ENCODE measurements at regions not wholly inside any gene's neighbourhood (a gene's known extent, or its start where the extent isn't known, plus 50 kb on each side); places are given as distances from the start of the nearest gene placed in this dataset.

GRCh38 chr2:16082276-16082675, 141.9 kb downstream of the MYCN start:
- no peak for TF ChIP-seq ZNF488 (tag by site-specific recombination; IDR thresholded peaks at IDR 0.05)
- TF ChIP-seq ZNF335 (tag by site-specific recombination; conservative IDR thresholded peaks at IDR 0.05) = no peak
- no peak for TF ChIP-seq ZFP3 (tag by site-specific recombination; IDR thresholded peaks at IDR 0.05; ENCODE audit: low read depth)
- no peak for TF ChIP-seq ZNF548 (tag by site-specific recombination; IDR thresholded peaks at IDR 0.05)
- no peak for TF ChIP-seq ZNF140 (tag by site-specific recombination; IDR thresholded peaks at IDR 0.05)
- TF ChIP-seq ZNF529 (tag by site-specific recombination; IDR thresholded peaks at IDR 0.05; ENCODE audit: insufficient replicate concordance) = no peak
- no peak for TF ChIP-seq ZNF132 (tag by site-specific recombination; IDR thresholded peaks at IDR 0.05; ENCODE audit: borderline replicate concordance)
- TF ChIP-seq, protein P1, sequence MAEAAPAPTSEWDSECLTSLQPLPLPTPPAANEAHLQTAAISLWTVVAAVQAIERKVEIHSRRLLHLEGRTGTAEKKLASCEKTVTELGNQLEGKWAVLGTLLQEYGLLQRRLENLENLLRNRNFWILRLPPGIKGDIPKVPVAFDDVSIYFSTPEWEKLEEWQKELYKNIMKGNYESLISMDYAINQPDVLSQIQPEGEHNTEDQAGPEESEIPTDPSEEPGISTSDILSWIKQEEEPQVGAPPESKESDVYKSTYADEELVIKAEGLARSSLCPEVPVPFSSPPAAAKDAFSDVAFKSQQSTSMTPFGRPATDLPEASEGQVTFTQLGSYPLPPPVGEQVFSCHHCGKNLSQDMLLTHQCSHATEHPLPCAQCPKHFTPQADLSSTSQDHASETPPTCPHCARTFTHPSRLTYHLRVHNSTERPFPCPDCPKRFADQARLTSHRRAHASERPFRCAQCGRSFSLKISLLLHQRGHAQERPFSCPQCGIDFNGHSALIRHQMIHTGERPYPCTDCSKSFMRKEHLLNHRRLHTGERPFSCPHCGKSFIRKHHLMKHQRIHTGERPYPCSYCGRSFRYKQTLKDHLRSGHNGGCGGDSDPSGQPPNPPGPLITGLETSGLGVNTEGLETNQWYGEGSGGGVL (tag by site-specific recombination; IDR thresholded peaks at IDR 0.05) = no peak
- no peak for TF ChIP-seq YY1 (tag by site-specific recombination; IDR thresholded peaks at IDR 0.05)
- no peak for TF ChIP-seq ZNF677 (tag by site-specific recombination; IDR thresholded peaks at IDR 0.05)
- TF ChIP-seq ZNF76 (tag by site-specific recombination; IDR thresholded peaks at IDR 0.05; ENCODE audit: borderline replicate concordance, low read depth) = no peak
- no peak for TF ChIP-seq CTCF (tag by site-specific recombination; IDR thresholded peaks at IDR 0.05)
- TF ChIP-seq ZNF121 (tag by site-specific recombination; IDR thresholded peaks at IDR 0.05) = no peak
